Body of pancreas (tissue), 4 donors: ENCODE measurements at regions not wholly inside any gene's neighbourhood (a gene's known extent, or its start where the extent isn't known, plus 50 kb on each side); places are given as distances from the start of the nearest gene placed in this dataset.
"Not testable (repeated sequence)": the region's sequence is repeated elsewhere in the genome, so short reads cannot be mapped to it uniquely, and the experiment has no call there.

Experiments used
- POLR2A ChIP-seq, 3 donors: fragments of 450-650 bp; IDR thresholded peaks; one replicate each; pipeline ENCODE4 v1.6.1; 2016; ENCODE audit warnings: antibody characterized with exemption in 3 of 3, mild to moderate bottlenecking in 2 of 3
- TF ChIP-seq, protein P1 (sequence below), 7 experiments: fragments of 450-650 bp in 4 of 7; fragments of 200-600 bp in 3 of 7; sonication (generic) in 3 of 7; IDR thresholded peaks; one replicate each; pipeline ENCODE4 v1.5.1; 2016 to 2019; ENCODE audit warnings: antibody characterized with exemption in 7 of 7

DNA sequence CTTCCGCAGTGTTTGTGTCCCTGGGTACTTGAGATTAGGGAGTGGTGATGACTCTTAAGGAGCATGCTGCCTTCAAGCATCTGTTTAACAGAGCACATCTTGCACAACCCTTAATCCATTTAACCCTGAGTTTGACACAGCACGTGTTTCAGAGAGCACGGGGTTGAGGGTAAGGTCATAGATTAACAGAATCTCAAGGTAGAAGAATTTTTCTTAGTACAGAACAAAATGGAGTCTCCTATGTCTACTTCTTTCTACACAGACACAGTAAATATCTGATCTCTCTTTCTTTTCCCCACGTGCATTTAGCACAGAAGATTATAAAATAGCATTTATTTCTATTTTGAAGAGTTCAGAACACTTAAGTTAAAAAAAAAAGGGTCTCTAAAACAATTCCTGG, 63.8 kb upstream of the ANXA1 start:
- TF ChIP-seq, protein P1, sequence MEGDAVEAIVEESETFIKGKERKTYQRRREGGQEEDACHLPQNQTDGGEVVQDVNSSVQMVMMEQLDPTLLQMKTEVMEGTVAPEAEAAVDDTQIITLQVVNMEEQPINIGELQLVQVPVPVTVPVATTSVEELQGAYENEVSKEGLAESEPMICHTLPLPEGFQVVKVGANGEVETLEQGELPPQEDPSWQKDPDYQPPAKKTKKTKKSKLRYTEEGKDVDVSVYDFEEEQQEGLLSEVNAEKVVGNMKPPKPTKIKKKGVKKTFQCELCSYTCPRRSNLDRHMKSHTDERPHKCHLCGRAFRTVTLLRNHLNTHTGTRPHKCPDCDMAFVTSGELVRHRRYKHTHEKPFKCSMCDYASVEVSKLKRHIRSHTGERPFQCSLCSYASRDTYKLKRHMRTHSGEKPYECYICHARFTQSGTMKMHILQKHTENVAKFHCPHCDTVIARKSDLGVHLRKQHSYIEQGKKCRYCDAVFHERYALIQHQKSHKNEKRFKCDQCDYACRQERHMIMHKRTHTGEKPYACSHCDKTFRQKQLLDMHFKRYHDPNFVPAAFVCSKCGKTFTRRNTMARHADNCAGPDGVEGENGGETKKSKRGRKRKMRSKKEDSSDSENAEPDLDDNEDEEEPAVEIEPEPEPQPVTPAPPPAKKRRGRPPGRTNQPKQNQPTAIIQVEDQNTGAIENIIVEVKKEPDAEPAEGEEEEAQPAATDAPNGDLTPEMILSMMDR (IDR thresholded peaks at IDR 0.05) = not testable (repeated sequence)
- not testable (repeated sequence) for TF ChIP-seq POLR2A (IDR thresholded peaks at IDR 0.05)
